ENCODE measurements at regions not wholly inside any gene's neighbourhood (a gene's known extent, or its start where the extent isn't known, plus 50 kb on each side); places are given as distances from the start of the nearest gene placed in this dataset.
"Not testable (repeated sequence)": the region's sequence is repeated elsewhere in the genome, so short reads cannot be mapped to it uniquely, and the experiment has no call there.

- POLR2A ChIA-PET, CTCF ChIA-PET: not testable (repeated sequence)
Measured at GRCh38 chr2:101645886-101646285, 51.6 kb upstream of the MAP4K4 start.

DNA sequence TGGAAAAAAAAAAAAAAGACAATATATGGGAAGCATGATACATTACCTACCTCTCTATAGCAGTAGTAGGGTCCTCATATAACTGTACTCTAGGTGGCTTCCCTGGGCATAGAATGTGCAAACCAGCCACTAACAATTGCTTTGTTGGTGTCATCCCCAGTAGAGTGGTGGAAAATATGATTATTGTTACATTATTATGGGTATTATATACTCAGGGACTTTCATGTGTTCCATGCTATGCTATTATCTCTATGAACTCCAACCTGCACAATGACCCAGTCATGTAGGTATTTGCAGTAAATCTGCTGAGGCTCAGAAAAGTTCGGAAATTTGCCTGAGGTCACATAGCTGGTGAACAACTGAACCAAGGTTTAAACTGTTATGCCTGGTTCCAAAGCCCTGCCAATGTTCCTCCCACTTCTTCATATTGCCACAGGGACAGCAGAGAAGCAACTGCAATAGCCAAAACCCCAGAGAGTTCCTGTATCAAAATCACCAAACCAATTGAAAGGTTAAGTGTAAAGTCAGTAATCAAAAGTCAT, 52.6 kb upstream of the MAP4K4 start:
- POLR2A ChIA-PET: no interaction called here
- CTCF ChIA-PET: no interaction called here

- POLR2A ChIA-PET: no interaction called here
- CTCF ChIA-PET: interaction anchor here (0.6 kb wide), 1 partner anchor 102 kb away, joined by 4 read pairs; no protein-coding TSS in a partner anchor
Measured at GRCh38 chr2:101643004-101643524, 54.4 kb upstream of the MAP4K4 start.

DNA sequence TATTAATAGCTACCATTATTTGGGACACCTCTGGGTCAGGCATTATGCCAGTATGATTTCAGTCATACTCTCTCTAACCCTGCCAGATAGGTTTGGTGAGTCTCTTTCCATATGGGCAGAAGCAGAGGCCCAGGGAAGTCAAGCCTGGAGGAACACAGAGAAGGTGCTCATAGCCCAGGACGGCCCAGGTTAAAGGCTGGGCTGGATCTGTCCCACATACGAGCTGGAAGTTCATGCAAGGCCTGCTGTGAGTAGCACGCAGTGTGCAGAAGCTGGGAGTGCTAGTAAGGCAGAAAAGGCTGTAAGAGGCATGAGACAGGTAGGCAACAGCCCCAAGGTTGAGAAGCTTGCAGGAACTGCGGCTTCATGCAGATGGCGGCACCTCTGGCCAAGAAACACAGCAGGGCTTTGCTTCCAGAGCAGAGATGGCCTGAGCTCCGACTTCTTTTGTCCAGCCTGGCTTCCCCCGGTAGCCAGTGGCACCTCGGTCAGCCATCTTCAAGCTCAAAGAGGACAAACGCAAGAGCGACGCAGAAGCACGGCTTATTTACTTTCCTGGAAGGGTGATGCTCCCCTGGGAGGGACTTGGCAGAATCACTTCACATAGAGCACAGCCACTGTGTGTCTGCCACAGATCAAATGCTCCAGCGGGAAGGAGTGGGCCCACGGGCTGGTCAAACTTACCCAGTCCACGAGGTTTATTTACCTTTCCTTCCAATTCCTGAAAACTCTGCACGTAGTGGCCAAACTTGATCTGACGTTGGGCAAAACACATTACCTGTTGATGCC, 58.5 kb upstream of the MAP4K4 start:
- ChIA-PET POLR2A (no interaction called here), CTCF (no interaction called here)

GRCh38 chr2:101638181-101638711, 59.3 kb upstream of the MAP4K4 start:
- CTCF ChIA-PET: no interaction called here

GRCh38 chr2:101630224-101630949, 67.1 kb upstream of the MAP4K4 start:
- CTCF ChIA-PET: no interaction called here

More at GRCh38 chr2:101638181-101638711, 59.3 kb upstream of the MAP4K4 start:
- POLR2A ChIA-PET: no interaction called here

GRCh38 chr2:101628030-101628392, 69.5 kb upstream of the MAP4K4 start:
- ChIA-PET POLR2A (no interaction called here), CTCF (no interaction called here)

More at GRCh38 chr2:101630224-101630949, 67.1 kb upstream of the MAP4K4 start:
- POLR2A ChIA-PET: no interaction called here

GRCh38 chr2:101627285-101628029, 70.0 kb upstream of the MAP4K4 start:
- ChIA-PET CTCF (no interaction called here), POLR2A (no interaction called here)

DNA sequence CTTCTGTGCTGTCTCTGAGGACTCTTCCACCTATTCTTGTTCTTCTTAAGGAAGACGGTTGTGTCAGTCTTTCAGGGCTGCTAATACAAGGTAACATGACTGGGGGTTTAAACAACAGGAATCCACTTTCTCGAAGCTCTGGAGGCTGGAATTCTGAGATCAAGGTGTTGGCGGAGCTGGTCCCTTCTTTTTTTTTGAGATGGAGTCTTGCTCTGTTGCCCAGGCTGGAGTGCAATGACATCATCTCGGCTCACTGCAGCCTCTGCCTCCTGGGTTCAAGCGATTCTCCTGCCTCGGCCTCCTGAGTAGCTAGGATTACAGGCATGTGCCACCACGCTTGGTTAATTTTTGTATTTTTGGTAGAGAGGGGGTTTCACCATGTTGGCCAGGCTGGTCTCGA, 71.7 kb upstream of the MAP4K4 start:
- CTCF ChIA-PET, POLR2A ChIA-PET: not testable (repeated sequence)

DNA sequence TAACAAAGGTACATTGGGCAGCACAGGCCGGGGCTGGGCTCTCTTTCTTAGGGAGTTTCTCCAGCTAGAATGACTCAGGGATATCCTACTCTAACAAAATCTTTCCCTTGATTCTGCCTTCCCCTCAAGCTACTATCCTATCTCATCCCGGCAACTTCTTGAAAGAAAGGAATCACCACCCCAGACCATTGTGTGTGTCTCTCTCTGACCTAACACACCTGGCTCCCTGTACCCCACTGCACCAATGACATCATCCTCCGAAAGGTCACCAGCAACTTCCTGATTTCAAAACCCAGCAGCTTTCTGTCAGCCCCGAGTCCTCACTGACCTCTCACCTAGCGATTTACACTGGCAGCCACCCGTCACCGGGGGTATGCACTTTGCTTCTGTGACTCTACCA, 72.1 kb upstream of the MAP4K4 start:
- ChIA-PET POLR2A (no interaction called here), CTCF (no interaction called here)

GRCh38 chr2:101624706-101625332, 72.7 kb upstream of the MAP4K4 start:
- ChIA-PET CTCF (no interaction called here), POLR2A (no interaction called here)

DNA sequence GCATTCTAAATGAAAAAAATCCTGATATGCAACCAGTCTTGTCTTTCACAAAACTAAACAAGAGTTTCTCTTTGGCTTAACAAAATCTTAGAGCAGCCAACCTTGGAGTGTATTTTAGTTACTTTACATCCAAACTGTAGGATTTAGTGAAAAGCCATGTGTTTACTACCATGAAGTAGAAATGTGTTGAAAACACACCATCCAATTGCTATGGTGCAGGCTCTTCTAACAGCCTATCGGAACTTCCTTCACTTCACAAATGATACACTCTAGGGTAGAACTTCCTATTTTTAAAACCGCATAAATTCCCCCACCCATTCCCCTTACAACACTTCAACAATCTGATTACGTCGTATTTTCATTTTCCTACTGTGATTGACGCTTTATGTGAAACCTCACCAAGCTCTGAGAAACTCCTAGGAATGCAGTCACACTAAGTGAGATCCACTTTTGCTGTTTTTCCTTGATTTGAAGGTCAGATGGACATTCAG, 74.4 kb upstream of the MAP4K4 start:
- ChIA-PET CTCF (no interaction called here), POLR2A (no interaction called here)

DNA sequence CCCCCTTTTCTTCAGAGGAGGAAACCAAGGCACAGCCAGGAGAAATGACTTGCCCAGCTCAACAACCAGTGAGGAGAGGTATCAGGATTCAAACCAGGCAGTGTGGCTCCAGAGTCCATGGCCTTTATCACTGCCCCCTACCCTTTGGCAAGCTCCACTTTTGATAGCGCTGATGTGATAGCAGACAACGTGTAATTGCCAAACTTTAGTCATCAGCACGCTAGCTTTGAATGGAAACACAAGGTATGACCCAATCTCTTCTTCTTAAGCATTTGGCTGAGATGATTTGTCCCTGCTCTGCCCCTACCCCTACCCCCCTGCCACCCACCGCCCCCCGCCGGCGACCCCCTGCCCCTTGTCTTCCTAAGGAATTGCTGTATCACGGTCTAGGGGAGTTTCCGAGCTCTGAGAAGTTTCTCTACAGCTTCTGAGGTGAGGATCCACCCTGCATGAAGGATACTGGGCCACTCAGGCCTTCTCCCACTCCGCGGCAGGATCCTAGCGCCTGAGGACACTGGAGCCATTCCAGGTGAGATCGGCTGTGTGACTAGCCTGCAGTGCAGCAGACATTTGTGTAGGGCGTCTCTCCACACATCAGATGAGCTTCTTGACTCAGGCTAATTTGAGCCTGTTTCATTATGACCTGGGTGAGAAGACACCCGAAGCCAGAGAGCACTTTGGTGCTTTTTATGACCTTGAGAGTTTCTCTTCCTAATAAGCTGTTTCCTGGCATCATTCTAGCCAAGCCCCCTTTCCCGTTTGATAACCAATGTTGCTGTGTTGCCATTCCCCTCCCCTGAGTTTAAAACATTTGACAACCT, 75.1 kb upstream of the MAP4K4 start:
- ChIA-PET CTCF (no interaction called here), POLR2A (no interaction called here)

DNA sequence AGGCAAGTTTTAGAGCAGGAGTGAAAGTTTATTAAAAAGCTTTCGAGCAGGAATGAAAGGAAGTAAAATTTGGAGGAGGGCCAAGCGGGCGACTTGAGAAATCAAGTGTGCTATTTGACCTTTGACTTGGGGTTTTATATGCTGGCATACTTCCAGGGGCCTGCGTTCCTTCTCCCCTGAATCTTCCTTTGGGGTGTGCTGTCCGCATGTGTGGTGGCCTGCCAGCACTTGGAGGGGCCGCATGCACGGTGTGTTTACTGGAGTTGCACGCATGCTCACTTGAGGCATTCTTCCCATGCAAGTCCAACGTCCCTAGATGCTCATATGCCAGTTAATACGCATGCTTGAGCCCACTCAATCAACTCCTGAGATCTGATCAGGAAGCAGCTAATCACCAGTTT, 78.3 kb upstream of the MAP4K4 start:
- CTCF ChIA-PET: interaction anchor here (0.9 kb wide), 1 partner anchor 61 kb away, joined by 3 read pairs; no protein-coding TSS in a partner anchor
- POLR2A ChIA-PET: no interaction called here

- CTCF ChIA-PET: no interaction called here
Measured at GRCh38 chr2:101617796-101618195, 79.7 kb upstream of the MAP4K4 start.

DNA sequence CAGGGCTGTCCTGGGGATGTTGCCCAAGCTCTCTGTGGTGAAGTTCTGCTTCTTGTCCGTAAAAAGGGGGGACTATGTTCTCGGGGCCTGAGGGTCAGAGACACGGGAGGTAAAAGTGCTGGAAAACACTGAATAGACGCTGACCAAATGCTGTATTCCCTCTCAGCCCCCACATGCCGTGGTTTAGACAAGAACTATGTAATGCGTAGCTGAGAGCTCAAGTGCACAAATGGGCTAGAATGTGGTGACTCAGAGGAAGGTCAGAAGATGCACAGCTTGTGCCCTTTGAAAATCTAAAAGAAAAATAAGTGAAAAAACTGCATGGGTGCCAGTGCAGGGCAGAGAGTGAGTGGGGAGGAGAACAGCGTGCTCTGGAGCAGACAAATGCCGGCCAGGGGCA, 80.3 kb upstream of the MAP4K4 start:
- ChIA-PET POLR2A (no interaction called here), CTCF (no interaction called here)

More at GRCh38 chr2:101617796-101618195, 79.7 kb upstream of the MAP4K4 start:
- POLR2A ChIA-PET: interaction anchor here (0.5 kb wide), 1 partner anchor 182 kb away, joined by 3 read pairs; no protein-coding TSS in a partner anchor

- ChIA-PET CTCF (no interaction called here), POLR2A (no interaction called here)
Measured at GRCh38 chr2:101614127-101614759, 83.3 kb upstream of the MAP4K4 start.

DNA sequence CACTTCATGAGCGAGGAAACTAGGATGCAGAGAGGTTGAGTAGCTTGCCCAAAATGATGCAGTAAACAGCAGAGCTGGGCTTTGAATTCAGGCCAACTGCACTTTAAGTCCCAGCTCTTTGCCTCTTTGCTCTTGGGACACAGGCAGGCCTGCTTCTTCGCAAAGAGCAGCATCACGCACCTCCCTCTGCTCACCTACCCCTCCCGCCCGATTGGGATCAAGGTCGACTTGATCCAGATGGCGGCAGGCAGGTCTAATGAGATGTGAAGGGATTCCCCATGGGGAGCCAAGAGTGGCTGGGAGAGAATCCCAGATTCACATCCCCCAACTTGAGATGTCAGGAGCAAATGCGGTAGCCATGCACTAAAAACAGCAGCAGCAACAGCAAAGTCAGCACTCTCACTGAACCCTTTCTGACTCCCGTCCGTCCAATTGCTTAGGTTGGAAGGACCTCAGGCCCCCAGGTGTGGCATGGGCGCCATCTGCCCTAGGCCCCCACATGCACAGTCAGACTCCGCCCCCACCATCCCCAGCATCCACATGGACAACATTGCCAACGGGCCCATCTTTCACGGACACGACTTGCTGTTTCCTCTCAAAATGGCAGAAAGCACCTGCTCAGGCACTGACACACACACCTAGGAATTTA, 84.3 kb upstream of the MAP4K4 start:
- POLR2A ChIA-PET: no interaction called here
- CTCF ChIA-PET: no interaction called here

All from activated CD8-positive, alpha-beta memory T cell treated with anti-CD3 and anti-CD28 coated beads for 36 hours (primary cell).